Naive B cell (primary cell): ENCODE measurements at regions not wholly inside any gene's neighbourhood (a gene's known extent, or its start where the extent isn't known, plus 50 kb on each side); places are given as distances from the start of the nearest gene placed in this dataset.
"Not testable (repeated sequence)": the region's sequence is repeated elsewhere in the genome, so short reads cannot be mapped to it uniquely, and the experiment has no call there.

Experiments used
- ATAC-seq, 2 donors: fragments of 150-1000 bp; cut with Tn5 transposase; 2 replicates each; pipeline ENCODE4 v1.10.0; 2021; ENCODE audit warnings: low read depth in 2 of 2, mild to moderate bottlenecking in 2 of 2, moderate library complexity in 2 of 2
- DNase-seq: peaks from one replicate; pipeline ENCODE4 v3.0.0; 2022
- H3K27ac Mint-ChIP-seq, 6 donors: one replicate each; pipeline ENCODE4 v1.8.0; 2020 to 2022; ENCODE audit warnings: mild to moderate bottlenecking in 6 of 6, mixed read lengths in 6 of 6, moderate library complexity in 5 of 6, inconsistent platforms in 2 of 6
- H3K27me3 Mint-ChIP-seq, 3 donors: one replicate each; pipeline ENCODE4 v1.8.0; 2021 to 2022; ENCODE audit warnings: mixed read lengths in 3 of 3, mild to moderate bottlenecking in 1 of 3
- H3K36me3 Mint-ChIP-seq, 2 donors: one replicate each; pipeline ENCODE4 v1.8.0; 2020 to 2022; ENCODE audit warnings: mixed read lengths in 2 of 2, inconsistent platforms in 1 of 2, mild to moderate bottlenecking in 1 of 2
- H3K4me1 Mint-ChIP-seq, 3 donors: one replicate each; pipeline ENCODE4 v1.8.0; 2020 to 2022; ENCODE audit warnings: mixed read lengths in 3 of 3, inconsistent platforms in 1 of 3, mild to moderate bottlenecking in 1 of 3, moderate library complexity in 1 of 3
- H3K4me3 Mint-ChIP-seq, 8 donors: one replicate each; pipeline ENCODE4 v1.8.0; 2020 to 2022; ENCODE audit warnings: mild to moderate bottlenecking in 8 of 8, mixed read lengths in 8 of 8, moderate library complexity in 8 of 8, inconsistent platforms in 2 of 8
- H3K9me3 Mint-ChIP-seq, 7 donors: one replicate each; pipeline ENCODE4 v1.8.0; 2020 to 2022; ENCODE audit warnings: mixed read lengths in 7 of 7, mild to moderate bottlenecking in 5 of 7, inconsistent platforms in 2 of 7, moderate library complexity in 1 of 7

DNA sequence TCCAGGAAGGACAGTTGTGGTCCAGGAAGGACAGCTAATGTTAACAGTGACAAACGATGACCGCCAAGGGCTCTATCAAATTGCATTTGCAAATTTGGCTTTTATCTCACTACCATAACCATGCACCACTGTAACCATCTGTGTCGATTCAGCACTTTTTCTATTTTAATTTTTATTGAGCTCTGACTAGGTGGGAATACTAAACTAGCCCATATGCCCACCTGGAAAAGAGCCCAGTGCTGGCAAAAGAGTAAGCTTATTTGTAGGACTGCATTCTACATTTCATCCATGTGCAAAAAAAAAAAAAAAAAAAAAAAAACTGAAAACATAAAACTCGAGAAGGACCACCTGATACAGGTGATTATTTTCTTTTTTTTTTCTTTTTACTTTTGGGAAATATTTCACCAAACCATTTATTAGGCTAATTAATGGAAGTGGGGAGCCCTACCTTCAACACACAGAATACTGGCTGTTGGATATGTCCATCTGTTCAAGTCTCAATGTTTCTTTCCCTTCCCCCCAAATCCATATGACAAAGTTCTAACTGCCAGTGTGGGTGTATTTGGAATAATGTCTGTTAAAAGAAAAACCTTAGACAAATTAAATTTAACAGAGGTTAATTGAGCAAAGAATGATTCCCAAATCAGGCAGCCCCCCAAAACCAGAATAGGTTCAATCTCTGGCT, 99.5 kb upstream of the MXRA5 start:
- peaks cover 0 to 11% (median 5%) of the 10 kb centered on the region in 7 donors for H3K9me3 Mint-ChIP-seq
- no peak for DNase-seq
- H3K27ac Mint-ChIP-seq: no peak overlapping the region
- H3K36me3 Mint-ChIP-seq: no peaks in the 10 kb centered on the region
- H3K4me3 Mint-ChIP-seq: no peak overlapping the region
- no peak for ATAC-seq
- H3K4me1 Mint-ChIP-seq: no peaks in the 10 kb centered on the region
- no peaks in the 10 kb centered on the region for H3K27me3 Mint-ChIP-seq

- ATAC-seq (no peak), DNase-seq (no peak)
- no peaks in the 10 kb centered on the region for H3K27me3 Mint-ChIP-seq
- H3K9me3 Mint-ChIP-seq: peaks cover 2 to 16% (median 5%) of the 10 kb centered on the region in 7 donors
- H3K4me3 Mint-ChIP-seq: no peak overlapping the region
- no peak overlapping the region for H3K27ac Mint-ChIP-seq
- no peaks in the 10 kb centered on the region for H3K4me1 Mint-ChIP-seq
- no peaks in the 10 kb centered on the region for H3K36me3 Mint-ChIP-seq
Observed at GRCh38 chrX:3443184-3443583, 96.7 kb upstream of the MXRA5 start.

DNA sequence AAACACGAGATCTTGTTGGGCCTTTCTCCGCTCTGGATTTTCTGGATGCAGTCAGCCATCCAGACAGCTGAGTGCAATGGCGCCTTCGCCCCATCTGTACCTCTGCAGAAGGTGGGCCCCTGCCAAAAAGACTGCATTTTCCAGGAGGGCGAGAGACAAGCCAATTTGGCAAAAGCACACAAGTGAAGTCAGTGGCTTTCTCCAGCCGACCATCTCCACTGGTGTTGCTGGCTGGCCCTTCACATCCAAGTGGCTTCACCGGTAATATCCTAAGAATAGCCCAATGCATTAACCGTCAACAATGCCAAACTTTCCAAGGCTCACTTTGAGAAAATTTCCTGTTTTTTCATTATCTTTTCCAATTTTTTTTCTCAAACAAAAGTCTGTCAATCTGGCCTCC, 96.2 kb upstream of the MXRA5 start:
- ATAC-seq (no peak), DNase-seq (no peak)
- no peaks in the 10 kb centered on the region for H3K4me1 Mint-ChIP-seq
- H3K27me3 Mint-ChIP-seq: no peaks in the 10 kb centered on the region
- no peak overlapping the region for H3K4me3 Mint-ChIP-seq
- no peaks in the 10 kb centered on the region for H3K36me3 Mint-ChIP-seq
- peaks cover 2 to 16% (median 5%) of the 10 kb centered on the region in 7 donors for H3K9me3 Mint-ChIP-seq
- no peak overlapping the region for H3K27ac Mint-ChIP-seq

DNA sequence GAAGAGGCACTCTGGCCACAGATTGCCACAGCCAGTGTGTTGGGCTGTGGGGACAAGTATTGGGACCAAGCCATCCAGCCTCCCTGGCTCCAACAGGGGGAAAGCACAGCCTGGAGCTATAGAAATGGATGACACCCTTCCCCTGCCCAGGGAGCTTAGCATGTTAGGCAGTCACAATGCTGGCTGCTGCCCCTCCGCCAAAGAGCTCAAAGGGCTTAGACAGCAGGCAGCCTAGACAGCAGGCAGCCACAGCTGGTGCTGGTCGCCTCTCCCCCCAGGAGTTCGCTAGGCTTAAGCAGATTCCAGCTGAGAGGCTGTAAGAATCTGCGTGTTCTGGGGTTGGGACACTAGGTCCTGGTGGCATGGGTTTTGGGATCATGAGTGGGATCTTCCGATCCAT, 94.5 kb upstream of the MXRA5 start:
- H3K27me3 Mint-ChIP-seq: no peaks in the 10 kb centered on the region
- H3K36me3 Mint-ChIP-seq: no peaks in the 10 kb centered on the region
- no peak for ATAC-seq
- DNase-seq: no peak
- no peak overlapping the region for H3K4me3 Mint-ChIP-seq
- peaks cover 2 to 16% (median 5%) of the 10 kb centered on the region in 7 donors for H3K9me3 Mint-ChIP-seq
- H3K27ac Mint-ChIP-seq: no peak overlapping the region
- no peaks in the 10 kb centered on the region for H3K4me1 Mint-ChIP-seq

GRCh38 chrX:3435916-3436315, 89.5 kb upstream of the MXRA5 start:
- not testable (repeated sequence) for H3K4me1 Mint-ChIP-seq, H3K9me3 Mint-ChIP-seq, DNase-seq, H3K27ac Mint-ChIP-seq, H3K36me3 Mint-ChIP-seq, H3K27me3 Mint-ChIP-seq, ATAC-seq, H3K4me3 Mint-ChIP-seq

GRCh38 chrX:3435057-3435456, 88.6 kb upstream of the MXRA5 start:
- DNase-seq (no peak), ATAC-seq (no peak)
- no peaks in the 10 kb centered on the region for H3K27me3 Mint-ChIP-seq
- no peak overlapping the region for H3K27ac Mint-ChIP-seq
- no peaks in the 10 kb centered on the region for H3K36me3 Mint-ChIP-seq
- H3K9me3 Mint-ChIP-seq: peaks cover 0 to 7% (median 3%) of the 10 kb centered on the region in 7 donors
- no peaks in the 10 kb centered on the region for H3K4me1 Mint-ChIP-seq
- H3K4me3 Mint-ChIP-seq: no peak overlapping the region

DNA sequence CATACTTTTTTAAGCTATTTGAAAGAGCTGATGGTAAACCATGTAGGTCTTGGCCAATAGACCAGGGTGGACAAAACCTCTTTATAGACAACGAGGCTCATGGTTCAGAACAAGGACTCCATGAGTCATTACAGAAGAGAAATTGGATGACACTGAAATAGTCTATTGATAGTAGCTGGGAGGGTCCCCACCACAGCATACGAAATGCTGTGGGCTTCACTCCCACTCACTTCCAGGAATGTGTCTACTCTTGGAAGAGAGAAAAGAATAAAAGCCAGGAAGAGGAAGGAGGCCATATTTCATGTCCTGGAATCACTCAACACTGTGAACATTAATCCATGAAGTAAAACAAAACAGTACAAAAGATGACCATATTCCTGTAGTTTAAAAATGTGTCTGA, 82.3 kb upstream of the MXRA5 start:
- no peak overlapping the region for H3K4me3 Mint-ChIP-seq
- no peak for DNase-seq
- H3K27ac Mint-ChIP-seq: no peak overlapping the region
- no peaks in the 10 kb centered on the region for H3K36me3 Mint-ChIP-seq
- ATAC-seq: no peak
- no peaks in the 10 kb centered on the region for H3K27me3 Mint-ChIP-seq
- no peaks in the 10 kb centered on the region for H3K4me1 Mint-ChIP-seq
- H3K9me3 Mint-ChIP-seq: peaks cover 0 to 3% (median 0%) of the 10 kb centered on the region in 7 donors

DNA sequence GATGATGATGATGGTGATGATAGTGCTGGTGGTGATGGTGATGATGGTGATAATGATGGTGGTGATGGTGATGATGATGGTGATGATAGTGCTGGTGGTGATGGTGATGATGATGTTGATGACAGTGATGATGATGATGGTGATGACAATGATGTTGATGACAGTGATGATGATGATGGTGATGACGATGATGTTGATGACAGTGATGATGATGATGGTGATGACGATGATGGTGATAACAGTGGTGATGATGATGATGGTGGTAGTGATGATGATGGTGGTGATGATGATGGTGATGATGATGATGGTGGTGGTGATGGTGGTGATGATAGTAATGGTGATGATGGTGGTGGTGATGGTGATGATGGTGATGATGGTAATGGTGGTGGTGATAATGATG, 80.1 kb upstream of the MXRA5 start:
- Mint-ChIP-seq H3K4me1 (no peaks in the 10 kb centered on the region), H3K27me3 (no peaks in the 10 kb centered on the region), H3K27ac (no peak overlapping the region), H3K4me3 (no peak overlapping the region), H3K36me3 (no peaks in the 10 kb centered on the region), H3K9me3 (peaks cover 0 to 2% (median 0%) of the 10 kb centered on the region in 7 donors)
- DNase-seq: no peak
- no peak for ATAC-seq

- Mint-ChIP-seq H3K27me3 (no peaks in the 10 kb centered on the region), H3K27ac (no peak overlapping the region), H3K4me3 (no peak overlapping the region), H3K9me3 (peaks cover 0 to 2% (median 0%) of the 10 kb centered on the region in 7 donors), H3K36me3 (no peaks in the 10 kb centered on the region), H3K4me1 (no peaks in the 10 kb centered on the region)
- no peak for DNase-seq
- no peak for ATAC-seq
Observed at GRCh38 chrX:3425031-3425430, 78.6 kb upstream of the MXRA5 start.

- Mint-ChIP-seq H3K27ac (no peak overlapping the region), H3K4me1 (no peaks in the 10 kb centered on the region), H3K9me3 (peaks cover 0 to 15% (median 4%) of the 10 kb centered on the region in 7 donors), H3K4me3 (no peak overlapping the region), H3K36me3 (no peaks in the 10 kb centered on the region), H3K27me3 (no peaks in the 10 kb centered on the region)
- ATAC-seq (no peak), DNase-seq (no peak)
Observed at GRCh38 chrX:3420316-3420715, 73.9 kb upstream of the MXRA5 start.

DNA sequence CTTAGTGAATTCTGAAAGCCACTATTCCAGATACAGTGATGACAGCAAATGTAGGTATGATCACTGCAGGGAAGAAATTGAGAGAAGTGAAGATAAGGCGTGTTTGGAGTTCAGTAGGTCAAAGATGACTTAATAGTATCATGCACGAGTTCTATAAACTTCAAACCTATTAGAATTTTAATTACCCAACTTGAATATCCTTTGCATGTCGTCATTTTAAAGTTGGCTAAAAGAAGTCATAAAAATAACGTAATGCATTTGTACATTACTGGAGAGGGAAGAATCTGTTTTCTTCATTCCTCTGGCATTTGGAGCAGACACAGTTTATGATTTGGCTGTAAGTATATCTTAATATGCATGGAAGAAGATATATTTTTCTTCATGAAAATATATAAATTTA, 68.6 kb upstream of the MXRA5 start:
- Mint-ChIP-seq H3K27ac (no peak overlapping the region), H3K9me3 (peaks cover 4 to 28% (median 8%) of the 10 kb centered on the region in 7 donors), H3K27me3 (no peaks in the 10 kb centered on the region), H3K36me3 (no peaks in the 10 kb centered on the region), H3K4me1 (no peaks in the 10 kb centered on the region), H3K4me3 (no peak overlapping the region)
- ATAC-seq (no peak), DNase-seq (no peak)

- H3K27me3 Mint-ChIP-seq, ATAC-seq, H3K27ac Mint-ChIP-seq, H3K4me3 Mint-ChIP-seq, DNase-seq, H3K4me1 Mint-ChIP-seq, H3K36me3 Mint-ChIP-seq: not testable (repeated sequence)
- peaks cover 0 to 27% (median 9%) of the 10 kb centered on the region in 7 donors for H3K9me3 Mint-ChIP-seq
Observed at GRCh38 chrX:3411626-3412025, 65.2 kb upstream of the MXRA5 start.

- H3K27me3 Mint-ChIP-seq, H3K27ac Mint-ChIP-seq, H3K4me3 Mint-ChIP-seq, DNase-seq, ATAC-seq, H3K4me1 Mint-ChIP-seq, H3K36me3 Mint-ChIP-seq: not testable (repeated sequence)
- H3K9me3 Mint-ChIP-seq: peaks cover 0 to 18% (median 6%) of the 10 kb centered on the region in 7 donors
Observed at GRCh38 chrX:3409936-3410335, 63.5 kb upstream of the MXRA5 start.

GRCh38 chrX:3407781-3408180, 61.3 kb upstream of the MXRA5 start:
- peaks cover 0 to 15% (median 9%) of the 10 kb centered on the region in 7 donors for H3K9me3 Mint-ChIP-seq
- H3K4me3 Mint-ChIP-seq: no peak overlapping the region
- DNase-seq (no peak), ATAC-seq (no peak)
- no peaks in the 10 kb centered on the region for H3K4me1 Mint-ChIP-seq
- H3K36me3 Mint-ChIP-seq: no peaks in the 10 kb centered on the region
- peaks cover 0 to 3% (median 0%) of the 10 kb centered on the region in 3 donors for H3K27me3 Mint-ChIP-seq
- no peak overlapping the region for H3K27ac Mint-ChIP-seq

DNA sequence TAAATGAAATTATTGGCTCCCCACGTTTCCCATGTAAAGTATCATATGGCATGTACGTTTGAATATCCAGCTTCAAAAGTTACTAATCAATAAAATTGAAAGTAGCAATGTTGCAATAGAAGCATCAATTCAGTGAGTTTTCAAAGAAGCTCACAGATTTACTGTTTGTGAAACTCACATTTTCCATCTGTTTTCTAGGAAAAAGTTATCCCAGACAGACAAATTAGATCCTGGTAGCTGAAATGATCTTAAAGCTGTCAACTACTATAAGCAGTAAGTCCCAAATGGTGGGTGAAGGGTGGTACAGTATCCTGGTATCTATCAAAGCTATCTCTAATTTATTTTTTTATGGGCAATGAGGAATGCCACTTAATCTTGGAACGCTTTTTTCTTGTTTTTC, 60.7 kb upstream of the MXRA5 start:
- ATAC-seq: no peak

More for the DNA sequence above, 60.7 kb upstream of the MXRA5 start:
- Mint-ChIP-seq H3K36me3 (no peaks in the 10 kb centered on the region), H3K27me3 (peaks cover 0 to 3% (median 0%) of the 10 kb centered on the region in 3 donors), H3K4me3 (no peak overlapping the region), H3K4me1 (no peaks in the 10 kb centered on the region), H3K9me3 (peaks cover 0 to 11% (median 5%) of the 10 kb centered on the region in 7 donors), H3K27ac (no peak overlapping the region)
- no peak for DNase-seq
